H9 (cell line): ENCODE measurements at regions not wholly inside any gene's neighbourhood (a gene's known extent, or its start where the extent isn't known, plus 50 kb on each side); places are given as distances from the start of the nearest gene placed in this dataset.

ENCODE experiments used
- DNase-seq: peaks from one replicate; pipeline ENCODE4 v3.0.0-alpha.2; 2017
- H2AFZ ChIP-seq: one replicate; pipeline ENCODE4 v1.6.1; 2013; ENCODE audit warnings: mild to moderate bottlenecking, low read length, control low read depth, moderate library complexity
- H2AK5ac ChIP-seq: 2 replicates; pipeline ENCODE4 v1.6.1; 2013; ENCODE audit warnings: low read length, control low read depth, mixed read lengths; ENCODE audit not compliant: insufficient read length
- H2BK120ac ChIP-seq: one replicate; pipeline ENCODE4 v1.6.1; 2013; ENCODE audit warnings: low read depth, mild to moderate bottlenecking, low read length, control low read depth, inconsistent platforms; ENCODE audit not compliant: poor library complexity, severe bottlenecking
- H2BK12ac ChIP-seq: 2 replicates; pipeline ENCODE4 v1.6.1; 2013; ENCODE audit warnings: low read length, control low read depth, mixed read lengths, low read depth; ENCODE audit not compliant: insufficient read length
- H2BK15ac ChIP-seq: 2 replicates; pipeline ENCODE4 v1.6.1; 2013; ENCODE audit warnings: low read depth, low read length, control low read depth
- H2BK20ac ChIP-seq: one replicate; pipeline ENCODE4 v1.6.1; 2013; ENCODE audit warnings: low read depth, mild to moderate bottlenecking, low read length, control low read depth, inconsistent platforms; ENCODE audit not compliant: poor library complexity, severe bottlenecking
- H2BK5ac ChIP-seq: 2 replicates; pipeline ENCODE4 v1.6.1; 2013; ENCODE audit warnings: low read length, control low read depth, mixed read lengths; ENCODE audit not compliant: insufficient read length
- H3K14ac ChIP-seq: 2 replicates; pipeline ENCODE4 v1.6.1; 2013; ENCODE audit warnings: low read length, control low read depth; ENCODE audit not compliant: insufficient read depth
- H3K18ac ChIP-seq: 2 replicates; pipeline ENCODE4 v1.6.1; 2013; ENCODE audit warnings: low read depth, mild to moderate bottlenecking, mixed read lengths, low read length, control low read depth; ENCODE audit not compliant: insufficient read length
- H3K23ac ChIP-seq: 2 replicates; pipeline ENCODE4 v1.6.1; 2013; ENCODE audit warnings: low read length, control low read depth, mixed read lengths, low read depth; ENCODE audit not compliant: insufficient read length
- H3K23me2 ChIP-seq: 2 replicates; pipeline ENCODE4 v1.6.1; 2013; ENCODE audit warnings: low read depth, mild to moderate bottlenecking, mixed read lengths, low read length, control low read depth; ENCODE audit not compliant: insufficient read length, poor library complexity, severe bottlenecking
- H3K27ac ChIP-seq: 2 replicates; pipeline ENCODE4 v1.5.1; 2013; ENCODE audit warnings: low read length, control low read depth, mixed read lengths, low read depth; ENCODE audit not compliant: insufficient read length
- H3K27me3 ChIP-seq: 2 replicates; pipeline ENCODE4 v1.6.1; 2013; ENCODE audit warnings: low read length, control low read depth, inconsistent platforms; ENCODE audit not compliant: insufficient read depth
- H3K4ac ChIP-seq: 2 replicates; pipeline ENCODE4 v1.6.1; 2013; ENCODE audit warnings: low read depth, mild to moderate bottlenecking, control low read depth, inconsistent platforms, low read length, moderate library complexity
- H3K4me1 ChIP-seq: 2 replicates; pipeline ENCODE4 v1.6.1; 2013; ENCODE audit warnings: low read length, control low read depth, inconsistent platforms; ENCODE audit not compliant: insufficient read depth
- H3K4me2 ChIP-seq: 2 replicates; pipeline ENCODE4 v1.6.1; 2013; ENCODE audit warnings: low read length, control low read depth, mixed read lengths; ENCODE audit not compliant: insufficient read length, insufficient read depth
- H3K56ac ChIP-seq: 2 replicates; pipeline ENCODE4 v1.6.1; 2013; ENCODE audit warnings: low read depth, mild to moderate bottlenecking, mixed read lengths, low read length, control low read depth; ENCODE audit not compliant: insufficient read length
- H3K79me1 ChIP-seq: 2 replicates; pipeline ENCODE4 v1.6.1; 2013; ENCODE audit warnings: low read depth, mild to moderate bottlenecking, moderate library complexity, low read length, control low read depth, inconsistent platforms; ENCODE audit not compliant: insufficient read depth, poor library complexity, severe bottlenecking
- H3K79me2 ChIP-seq: 2 replicates; pipeline ENCODE4 v1.6.1; 2013; ENCODE audit warnings: low read length, control low read depth, inconsistent platforms; ENCODE audit not compliant: insufficient read depth
- H3K9ac ChIP-seq: 2 replicates; pipeline ENCODE4 v1.6.1; 2013; ENCODE audit warnings: low read length, control low read depth, mixed read lengths; ENCODE audit not compliant: insufficient read length; ENCODE audit errors: extremely low read depth
- H3K9me3 ChIP-seq: one replicate; pipeline ENCODE4 v1.6.1; 2013; ENCODE audit warnings: low read depth, low read length, inconsistent platforms; ENCODE audit not compliant: control insufficient read depth
- H3T11ph ChIP-seq: one replicate; pipeline ENCODE4 v1.6.1; 2013; ENCODE audit warnings: mild to moderate bottlenecking, low read length, control low read depth, inconsistent platforms
- H4K20me1 ChIP-seq: one replicate; pipeline ENCODE4 v1.6.1; 2013; ENCODE audit not compliant: control insufficient read depth, insufficient read length, insufficient read depth
- H4K5ac ChIP-seq: 2 replicates; pipeline ENCODE4 v1.6.1; 2013; ENCODE audit warnings: low read depth, mild to moderate bottlenecking, mixed read lengths, low read length, control low read depth; ENCODE audit not compliant: insufficient read length
- H4K8ac ChIP-seq: replicated peaks from 2 replicates; pipeline ENCODE4 v1.6.1; 2013; ENCODE audit warnings: low read length, control low read depth, mixed read lengths, low read depth; ENCODE audit not compliant: insufficient read length
- H4K91ac ChIP-seq: 2 replicates; pipeline ENCODE4 v1.6.1; 2013; ENCODE audit warnings: low read depth, mild to moderate bottlenecking, moderate library complexity, mixed read lengths, low read length, control low read depth; ENCODE audit not compliant: insufficient read length
- H3K27ac Mint-ChIP-seq, 3 experiments: 2 replicates in 2 of 3; 3 replicates in 1 of 3; pipeline ENCODE4 v1.8.0; 2020 to 2021; ENCODE audit warnings: mixed read lengths in 3 of 3, mild to moderate bottlenecking in 1 of 3, moderate library complexity in 1 of 3
- H3K27me3 Mint-ChIP-seq: 2 replicates; pipeline ENCODE4 v1.8.0; 2021; ENCODE audit warnings: low read depth, mild to moderate bottlenecking, moderate library complexity, mixed read lengths
- H3K36me3 Mint-ChIP-seq, 3 experiments: 2 replicates in 2 of 3; 3 replicates in 1 of 3; pipeline ENCODE4 v1.8.0; 2020 to 2021; ENCODE audit warnings: low read depth in 3 of 3, mixed read lengths in 3 of 3; ENCODE audit not compliant: insufficient read depth in 1 of 3
- H3K4me1 Mint-ChIP-seq, 2 experiments: 2 replicates each; pipeline ENCODE4 v1.8.0; 2020; ENCODE audit warnings: mixed read lengths in 2 of 2
- H3K4me3 Mint-ChIP-seq, 2 experiments: 2 replicates in 1 of 2; 3 replicates in 1 of 2; pipeline ENCODE4 v1.8.0; 2020 to 2021; ENCODE audit warnings: mild to moderate bottlenecking in 2 of 2, mixed read lengths in 2 of 2, moderate library complexity in 1 of 2
- H3K9me3 Mint-ChIP-seq, 2 experiments: 2 replicates in 1 of 2; 3 replicates in 1 of 2; pipeline ENCODE4 v1.8.0; 2020; ENCODE audit warnings: mild to moderate bottlenecking in 2 of 2, mixed read lengths in 2 of 2, moderate library complexity in 1 of 2
- CTCF ChIP-seq: fragments of 200-600 bp; sonication (generic); conservative IDR thresholded peaks from 3 replicates; pipeline ENCODE4 v1.8.0; 2021; ENCODE audit warnings: antibody characterized with exemption, mild to moderate bottlenecking
- WGBS: extraction: QIAGEN DNeasy Blood & Tissue Kit; methylation state at CpG from one replicate; pipeline ENCODE4 v1.1.7; 2013; ENCODE audit warnings: missing lambda C conversion rate, low lambda C conversion rate, mixed read lengths; ENCODE audit not compliant: insufficient read length; ENCODE audit errors: extremely low coverage; 5-methylcytosine and 5-hydroxymethylcytosine counted together

GRCh38 chr12:30484658-30485057 lies 211.0 kb downstream of the IPO8 start:
- Histone ChIP-seq H3K79me2 (no peaks in the 10 kb centered on the region), H3K9ac (no peak overlapping the region), H2BK15ac (no peak overlapping the region), H3K23ac (no peak overlapping the region), H4K8ac (no peak overlapping the region), H3K23me2 (no peaks in the 10 kb centered on the region), H3K27ac (no peak overlapping the region), H2BK120ac (no peak overlapping the region), H3K4me2 (no peak overlapping the region), H2AK5ac (no peak overlapping the region), H3K4me1 (no peaks in the 10 kb centered on the region), H2BK5ac (no peak overlapping the region), H2BK20ac (no peak overlapping the region), H3T11ph (no peak overlapping the region), H3K9me3 (no peaks in the 10 kb centered on the region), H4K5ac (no peak overlapping the region), H4K91ac (no peak overlapping the region), H3K27me3 (no peaks in the 10 kb centered on the region), H3K79me1 (no peaks in the 10 kb centered on the region), H3K14ac (no peak overlapping the region), H3K4ac (no peak overlapping the region), H2BK12ac (no peak overlapping the region), H4K20me1 (no peaks in the 10 kb centered on the region), H3K56ac (no peak overlapping the region), H3K18ac (no peak overlapping the region), H2AFZ (no peak overlapping the region)
- Mint-ChIP-seq H3K36me3 (no peaks in the 10 kb centered on the region; a peak in 1 of 7 replicates), H3K4me1 (peaks cover 10% of the 10 kb centered on the region in 2 experiments; a peak in 3 of 4 replicates), H3K4me3 (no peak overlapping the region), H3K9me3 (no peaks in the 10 kb centered on the region; a peak in 1 of 5 replicates), H3K27ac (no peak overlapping the region), H3K27me3 (no peaks in the 10 kb centered on the region)
- WGBS, result no CpG with 5 or more reads among the region's 5 CpGs
- DNase-seq, result no peak
- TF ChIP-seq CTCF, result no peak
